Fibroblast of mammary gland (primary cell): ENCODE measurements at regions not wholly inside any gene's neighbourhood (a gene's known extent, or its start where the extent isn't known, plus 50 kb on each side); places are given as distances from the start of the nearest gene placed in this dataset.

Source experiments
- DNase-seq: peaks from one replicate; pipeline ENCODE4 v3.0.0-alpha.2; 2010; ENCODE audit warnings: low read depth
- H3K4me3 ChIP-seq: 2 replicates; pipeline ENCODE4 v1.5.1; 2011; ENCODE audit warnings: low read depth, mild to moderate bottlenecking, low read length, moderate library complexity; ENCODE audit not compliant: control insufficient read depth
- CTCF ChIP-seq: conservative IDR thresholded peaks from 2 replicates; pipeline ENCODE4 v1.5.1; 2011; ENCODE audit warnings: low read depth, low read length, inconsistent platforms; ENCODE audit not compliant: control insufficient read depth, insufficient read depth

GRCh38 chr6:26200918-26201721 is 113.9 kb downstream of the HFE start:
- DNase-seq, result no peak
- H3K4me3 ChIP-seq, result no peak overlapping the region
- no peak for TF ChIP-seq CTCF

- H3K4me3 ChIP-seq, result no peak overlapping the region
- no peak for TF ChIP-seq CTCF
- no peak for DNase-seq
Measured at GRCh38 chr6:26202201-26202611, 115.0 kb downstream of the HFE start.

DNA sequence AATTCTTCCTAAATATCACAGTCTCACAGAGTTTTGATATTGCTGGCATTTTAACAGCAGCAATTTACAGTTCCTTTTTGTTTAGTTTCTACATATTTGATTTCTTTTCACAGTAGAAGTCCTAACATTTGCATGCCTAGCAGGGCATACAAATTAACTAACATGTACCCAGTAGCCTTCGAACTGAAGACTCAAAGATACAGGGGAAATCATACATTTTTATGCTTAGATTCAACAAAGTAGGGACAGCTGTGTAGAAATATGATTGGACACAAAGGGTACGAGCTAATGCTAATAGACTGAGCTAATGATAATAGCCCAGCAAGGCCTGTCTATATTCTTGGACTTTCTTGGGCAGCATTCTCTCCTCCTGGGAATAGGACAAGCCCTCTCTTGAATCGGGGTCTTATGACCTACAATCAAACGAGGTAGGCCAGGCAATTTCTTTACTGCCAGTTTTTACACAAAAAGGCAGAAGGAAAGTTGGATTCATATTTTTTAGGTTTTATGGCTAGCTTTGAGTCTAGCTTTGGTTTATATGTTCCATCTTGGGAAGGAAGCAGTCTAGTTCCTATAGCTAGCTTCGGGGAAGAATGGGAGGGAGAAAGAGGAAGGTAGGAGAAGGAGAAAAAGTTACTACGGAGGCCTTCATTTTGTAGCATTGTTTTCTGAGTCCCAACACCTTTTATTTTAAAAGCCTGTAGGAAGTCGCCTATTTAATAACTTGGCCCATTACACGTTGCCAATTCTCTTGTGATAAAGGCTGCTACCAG is 115.8 kb downstream of the HFE start:
- TF ChIP-seq CTCF, result no peak
- DNase-seq, result no peak
- no peak overlapping the region for H3K4me3 ChIP-seq

DNA sequence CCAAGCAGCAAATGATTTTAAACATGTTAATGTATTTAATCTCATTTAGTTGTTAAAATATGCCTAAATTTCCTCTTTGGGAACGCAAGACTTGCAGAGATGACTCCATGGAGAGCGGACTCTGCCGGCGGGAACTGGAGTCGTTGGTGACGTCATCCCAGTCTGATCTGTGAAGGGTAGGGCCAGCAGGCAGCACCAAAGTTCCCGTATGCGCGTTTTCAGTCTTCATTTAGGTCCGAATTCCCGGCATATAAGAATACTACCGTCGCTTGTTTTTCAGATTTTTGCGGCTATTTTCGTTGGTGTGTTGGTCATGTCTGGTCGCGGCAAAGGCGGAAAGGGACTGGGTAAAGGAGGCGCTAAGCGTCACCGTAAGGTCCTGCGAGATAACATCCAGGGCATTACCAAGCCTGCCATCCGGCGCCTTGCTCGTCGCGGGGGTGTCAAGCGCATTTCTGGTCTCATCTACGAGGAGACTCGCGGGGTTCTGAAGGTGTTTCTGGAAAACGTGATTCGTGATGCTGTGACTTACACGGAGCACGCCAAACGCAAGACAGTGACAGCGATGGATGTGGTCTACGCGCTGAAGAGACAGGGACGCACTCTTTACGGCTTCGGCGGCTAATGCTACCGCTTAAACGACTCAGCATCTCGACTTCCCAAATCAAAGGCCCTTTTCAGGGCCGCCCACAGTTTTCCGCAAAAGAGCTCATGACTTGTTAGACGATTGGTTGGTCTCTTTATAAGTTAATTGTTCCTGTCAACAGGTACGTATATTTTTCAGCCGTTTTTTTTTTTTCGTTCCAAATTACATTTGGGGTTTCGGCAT is 117.3 kb downstream of the HFE start:
- peak overlapping the region; percentile 80 for H3K4me3 ChIP-seq
- TF ChIP-seq CTCF, result peak; percentile 11
- peak; percentile 96 for DNase-seq

DNA sequence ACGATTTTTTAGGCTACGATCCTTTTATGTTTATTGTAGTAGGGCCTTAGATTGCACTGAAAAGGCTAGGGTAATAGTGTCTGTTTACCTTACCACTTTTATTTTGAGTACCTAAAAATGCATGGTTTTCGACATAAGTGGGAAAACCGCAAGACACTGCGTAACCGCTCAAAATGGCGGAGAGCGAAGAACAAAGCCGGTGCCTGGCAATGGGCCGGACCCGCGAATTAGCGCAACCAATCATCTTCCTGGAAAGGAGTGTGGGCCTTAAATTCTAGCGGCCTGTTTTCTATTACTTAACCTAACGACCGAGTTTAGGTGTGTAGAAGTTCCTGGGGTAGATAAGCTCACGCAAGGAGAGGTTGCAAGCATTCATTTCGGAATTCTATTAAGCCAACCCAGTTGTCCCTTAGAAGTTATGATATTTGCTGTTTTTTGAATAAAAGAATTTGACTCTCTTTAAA is 118.0 kb downstream of the HFE start:
- no peak for TF ChIP-seq CTCF
- peak; percentile 84 for DNase-seq
- H3K4me3 ChIP-seq, result peak overlapping the region; percentile 80

- TF ChIP-seq CTCF, result no peak
- DNase-seq, result peak; percentile 73
- H3K4me3 ChIP-seq, result peak overlapping the region; percentile 80
Measured at GRCh38 chr6:26205625-26206574, 118.7 kb downstream of the HFE start.
